Naive B cell (primary cell): ENCODE measurements at regions not wholly inside any gene's neighbourhood (a gene's known extent, or its start where the extent isn't known, plus 50 kb on each side); places are given as distances from the start of the nearest gene placed in this dataset.

ENCODE experiments used
- ATAC-seq, 2 donors: fragments of 150-1000 bp; cut with Tn5 transposase; 2 replicates each; pipeline ENCODE4 v1.10.0; 2021; ENCODE audit warnings: low read depth in 2 of 2, mild to moderate bottlenecking in 2 of 2, moderate library complexity in 2 of 2
- DNase-seq: peaks from one replicate; pipeline ENCODE4 v3.0.0; 2022
- H3K27ac Mint-ChIP-seq, 6 donors: one replicate each; pipeline ENCODE4 v1.8.0; 2020 to 2022; ENCODE audit warnings: mild to moderate bottlenecking in 6 of 6, mixed read lengths in 6 of 6, moderate library complexity in 5 of 6, inconsistent platforms in 2 of 6
- H3K27me3 Mint-ChIP-seq, 3 donors: one replicate each; pipeline ENCODE4 v1.8.0; 2021 to 2022; ENCODE audit warnings: mixed read lengths in 3 of 3, mild to moderate bottlenecking in 1 of 3
- H3K36me3 Mint-ChIP-seq, 2 donors: one replicate each; pipeline ENCODE4 v1.8.0; 2020 to 2022; ENCODE audit warnings: mixed read lengths in 2 of 2, inconsistent platforms in 1 of 2, mild to moderate bottlenecking in 1 of 2
- H3K4me1 Mint-ChIP-seq, 3 donors: one replicate each; pipeline ENCODE4 v1.8.0; 2020 to 2022; ENCODE audit warnings: mixed read lengths in 3 of 3, inconsistent platforms in 1 of 3, mild to moderate bottlenecking in 1 of 3, moderate library complexity in 1 of 3
- H3K4me3 Mint-ChIP-seq, 8 donors: one replicate each; pipeline ENCODE4 v1.8.0; 2020 to 2022; ENCODE audit warnings: mild to moderate bottlenecking in 8 of 8, mixed read lengths in 8 of 8, moderate library complexity in 8 of 8, inconsistent platforms in 2 of 8
- H3K9me3 Mint-ChIP-seq, 7 donors: one replicate each; pipeline ENCODE4 v1.8.0; 2020 to 2022; ENCODE audit warnings: mixed read lengths in 7 of 7, mild to moderate bottlenecking in 5 of 7, inconsistent platforms in 2 of 7, moderate library complexity in 1 of 7

DNA sequence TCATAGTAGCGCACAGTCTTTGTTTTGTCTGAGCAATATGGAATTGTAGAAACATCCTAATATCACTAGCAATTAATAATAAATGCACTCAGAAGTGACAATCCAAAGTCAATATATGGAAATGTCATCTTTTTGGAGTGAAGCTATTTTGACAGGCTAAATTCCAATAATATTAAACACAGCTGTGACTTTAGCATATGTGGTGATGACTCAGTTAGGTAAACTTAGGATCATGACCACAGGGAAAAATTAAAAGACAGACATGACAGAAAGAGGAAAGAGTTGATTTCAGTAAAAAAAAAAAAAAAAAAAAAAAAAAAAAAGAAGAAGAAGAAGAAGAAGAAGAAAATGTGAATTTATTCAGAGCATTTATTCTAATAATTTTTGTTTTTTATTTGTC, 1165.7 kb downstream of the NLGN4Y start:
- Mint-ChIP-seq H3K27ac (no peak overlapping the region), H3K4me3 (no peak overlapping the region), H3K9me3 (peaks cover 0 to 2% (median 0%) of the 10 kb centered on the region in 7 donors), H3K36me3 (no peaks in the 10 kb centered on the region), H3K4me1 (no peaks in the 10 kb centered on the region), H3K27me3 (no peaks in the 10 kb centered on the region)
- DNase-seq: no peak
- no peak for ATAC-seq

DNA sequence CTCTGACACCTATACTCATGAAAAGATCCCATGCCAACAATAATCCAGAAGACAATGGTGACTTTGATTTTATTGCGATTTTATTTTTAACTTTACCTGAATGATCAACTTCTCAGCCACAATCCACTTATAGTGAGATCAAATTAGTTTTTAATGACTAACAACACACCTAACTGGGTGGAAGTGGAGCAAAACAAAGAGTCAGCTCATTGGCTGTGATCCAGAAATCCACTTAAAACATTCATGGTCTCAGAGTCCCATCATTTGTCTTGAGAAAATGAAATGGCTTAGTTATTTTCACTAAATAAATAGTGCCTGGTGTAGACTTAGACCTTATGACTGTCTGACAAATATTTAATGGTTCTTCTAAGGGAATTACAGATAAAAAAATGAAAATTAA, 1177.8 kb downstream of the NLGN4Y start:
- no peak for ATAC-seq
- Mint-ChIP-seq H3K4me3 (no peak overlapping the region), H3K27me3 (no peaks in the 10 kb centered on the region), H3K9me3 (no peaks in the 10 kb centered on the region), H3K27ac (no peak overlapping the region), H3K4me1 (no peaks in the 10 kb centered on the region), H3K36me3 (no peaks in the 10 kb centered on the region)
- no peak for DNase-seq

DNA sequence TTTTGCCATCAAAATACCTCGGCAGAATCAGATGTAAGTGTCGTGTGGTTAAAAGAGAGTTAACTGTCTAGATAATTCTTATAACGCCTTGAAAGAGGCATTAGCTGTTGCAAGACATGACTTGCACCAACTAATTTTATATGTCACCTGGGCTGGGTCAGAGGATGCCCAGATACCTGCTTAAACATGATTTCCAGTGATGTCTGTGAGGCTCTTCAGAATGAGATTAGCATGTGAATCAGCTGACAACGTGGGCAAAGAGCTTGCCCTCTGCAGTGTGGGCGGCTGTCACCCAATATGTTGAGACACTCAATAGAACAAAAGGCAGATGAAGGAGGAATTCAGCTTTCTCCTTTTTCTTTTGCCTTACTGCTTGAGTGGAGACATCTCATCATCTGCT, 1180.6 kb downstream of the NLGN4Y start:
- no peak for DNase-seq
- Mint-ChIP-seq H3K36me3 (no peaks in the 10 kb centered on the region), H3K9me3 (peaks cover 0 to 1% (median 0%) of the 10 kb centered on the region in 7 donors), H3K4me1 (no peaks in the 10 kb centered on the region), H3K27me3 (no peaks in the 10 kb centered on the region), H3K4me3 (no peak overlapping the region), H3K27ac (no peak overlapping the region)
- ATAC-seq: no peak

DNA sequence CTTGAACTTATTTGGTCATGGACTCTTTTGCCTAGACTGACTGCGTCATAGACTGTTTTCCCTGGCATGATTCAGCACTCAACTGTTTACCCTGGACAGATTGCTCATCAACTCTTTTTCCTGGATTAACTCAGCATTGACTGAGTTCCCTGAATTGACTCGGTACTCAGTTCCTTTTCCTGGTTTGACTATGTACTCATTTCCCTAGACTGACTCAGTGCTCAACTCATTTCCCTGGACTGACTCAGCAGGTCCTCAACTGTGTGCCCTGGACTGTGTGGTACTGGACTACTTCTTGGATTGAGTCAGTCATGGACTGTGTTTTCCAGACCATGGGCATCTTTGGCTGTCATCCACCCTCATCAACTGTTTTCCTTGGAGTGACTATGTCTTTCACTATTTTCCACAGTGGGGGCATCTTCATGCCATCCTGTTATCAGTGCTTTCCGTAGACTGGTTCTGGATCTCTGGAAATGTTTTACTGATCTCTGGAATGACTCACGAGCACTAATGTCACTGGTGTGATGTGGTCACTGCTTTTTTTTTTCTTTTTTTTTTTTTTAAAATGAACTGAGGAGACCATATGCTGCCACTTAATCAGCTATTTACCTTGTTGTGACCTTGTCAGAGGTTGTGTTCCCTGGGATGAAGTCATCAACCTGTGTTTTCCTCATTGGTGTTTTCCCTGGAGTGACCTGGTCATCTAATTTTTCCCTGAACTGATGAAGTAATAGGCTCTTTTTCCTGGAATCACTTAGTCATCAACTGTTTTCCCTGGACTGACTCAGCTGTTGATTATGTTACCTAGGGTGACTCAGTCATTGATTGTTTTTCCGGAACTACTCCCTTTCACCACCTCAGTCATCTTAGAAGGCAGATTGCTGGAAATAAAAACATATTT, 1225.5 kb downstream of the NLGN4Y start:
- no peaks in the 10 kb centered on the region for H3K4me1 Mint-ChIP-seq
- ATAC-seq (no peak), DNase-seq (no peak)
- no peak overlapping the region for H3K4me3 Mint-ChIP-seq
- no peaks in the 10 kb centered on the region for H3K36me3 Mint-ChIP-seq
- H3K27ac Mint-ChIP-seq: no peak overlapping the region
- H3K9me3 Mint-ChIP-seq: peaks cover 0 to 10% (median 0%) of the 10 kb centered on the region in 7 donors
- H3K27me3 Mint-ChIP-seq: no peaks in the 10 kb centered on the region

DNA sequence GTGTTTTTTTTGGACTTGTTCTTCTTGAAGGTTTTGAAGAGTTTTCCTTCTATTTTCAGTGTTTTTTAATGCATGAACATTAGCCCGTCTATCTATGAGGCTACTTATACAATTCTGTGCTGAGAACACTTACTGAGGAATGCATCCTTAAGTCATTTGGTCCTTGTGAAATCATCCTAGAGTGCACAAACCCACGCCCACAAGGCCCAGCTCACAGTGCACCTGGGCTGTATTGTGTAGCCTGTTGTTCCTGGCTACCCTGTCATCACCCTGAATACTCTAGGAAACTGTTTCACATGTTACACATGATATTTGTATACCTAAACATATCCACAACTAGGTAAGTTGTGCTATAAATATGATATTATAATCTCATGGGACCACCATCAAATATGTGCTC, 1226.7 kb downstream of the NLGN4Y start:
- ATAC-seq (no peak), DNase-seq (no peak)
- no peaks in the 10 kb centered on the region for H3K4me1 Mint-ChIP-seq
- H3K27ac Mint-ChIP-seq: no peak overlapping the region
- H3K36me3 Mint-ChIP-seq: no peaks in the 10 kb centered on the region
- no peak overlapping the region for H3K4me3 Mint-ChIP-seq
- H3K9me3 Mint-ChIP-seq: peaks cover 0 to 5% (median 0%) of the 10 kb centered on the region in 7 donors
- no peaks in the 10 kb centered on the region for H3K27me3 Mint-ChIP-seq

DNA sequence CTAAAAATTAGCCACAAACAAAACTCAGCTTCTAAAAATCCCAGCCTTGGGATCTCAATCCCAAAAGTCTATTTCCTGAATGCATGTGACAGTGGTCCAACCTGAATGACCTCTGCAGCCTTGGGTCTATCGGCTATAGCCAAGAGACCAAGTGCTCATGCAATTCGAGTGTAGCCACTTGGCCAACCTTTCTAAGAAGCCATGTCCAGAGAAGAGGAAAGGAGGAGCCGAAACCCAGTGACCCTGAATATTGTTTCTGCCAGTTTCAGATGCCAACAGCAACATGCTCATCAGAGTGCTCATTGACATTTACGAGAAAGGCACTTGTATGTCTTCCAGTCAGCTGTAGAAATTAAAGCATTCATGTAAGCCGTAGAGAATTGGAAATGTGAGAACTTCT, 1231.9 kb downstream of the NLGN4Y start:
- ATAC-seq (no peak), DNase-seq (no peak)
- no peaks in the 10 kb centered on the region for H3K27me3 Mint-ChIP-seq
- H3K4me1 Mint-ChIP-seq: no peaks in the 10 kb centered on the region
- H3K36me3 Mint-ChIP-seq: no peaks in the 10 kb centered on the region
- H3K27ac Mint-ChIP-seq: no peak overlapping the region
- H3K9me3 Mint-ChIP-seq: no peaks in the 10 kb centered on the region
- H3K4me3 Mint-ChIP-seq: no peak overlapping the region

DNA sequence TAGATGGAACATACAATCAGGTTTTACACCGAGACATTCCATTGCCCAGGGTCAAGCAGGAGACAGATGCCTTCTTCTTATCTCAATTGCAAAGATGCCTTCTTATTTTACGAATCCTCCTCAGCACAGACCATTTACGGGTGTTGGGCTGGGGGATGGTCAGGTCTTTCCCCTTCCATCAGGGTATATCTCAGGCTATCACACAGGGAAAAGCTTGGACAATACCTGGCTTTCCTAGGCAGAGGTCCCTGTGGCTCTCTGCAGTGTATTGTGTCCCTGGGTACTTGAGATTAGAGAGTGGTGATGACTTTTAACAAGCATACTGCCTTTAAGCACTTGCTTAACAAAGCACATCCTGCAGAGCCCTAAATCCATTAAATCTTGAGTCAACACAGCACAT, 1249.2 kb downstream of the NLGN4Y start:
- Mint-ChIP-seq H3K4me1 (no peaks in the 10 kb centered on the region), H3K9me3 (peaks cover 0 to 2% (median 0%) of the 10 kb centered on the region in 7 donors), H3K27ac (no peak overlapping the region), H3K4me3 (no peak overlapping the region), H3K27me3 (no peaks in the 10 kb centered on the region), H3K36me3 (no peaks in the 10 kb centered on the region)
- no peak for ATAC-seq
- no peak for DNase-seq

DNA sequence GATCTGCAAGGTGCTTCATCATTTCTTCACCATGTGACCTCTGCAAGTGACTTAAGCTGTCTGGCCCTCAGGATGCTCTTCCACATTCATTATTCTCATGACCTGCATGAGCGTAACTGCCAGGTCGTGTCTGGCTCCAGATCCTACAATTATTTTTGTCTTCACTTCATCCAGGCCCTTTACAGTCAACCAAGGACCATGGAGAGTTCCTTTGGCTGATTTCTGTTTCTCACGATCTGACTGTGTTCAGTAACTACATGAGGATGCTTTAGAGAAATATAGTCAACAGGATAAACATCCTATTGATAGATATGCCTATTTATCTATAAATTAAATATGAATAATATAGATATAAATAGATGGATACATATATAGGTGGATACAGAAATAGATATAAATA, 1251.6 kb downstream of the NLGN4Y start:
- Mint-ChIP-seq H3K4me1 (no peaks in the 10 kb centered on the region), H3K9me3 (peaks cover 0 to 2% (median 0%) of the 10 kb centered on the region in 7 donors), H3K27ac (no peak overlapping the region), H3K4me3 (no peak overlapping the region), H3K36me3 (no peaks in the 10 kb centered on the region), H3K27me3 (no peaks in the 10 kb centered on the region)
- ATAC-seq: no peak
- DNase-seq: no peak

DNA sequence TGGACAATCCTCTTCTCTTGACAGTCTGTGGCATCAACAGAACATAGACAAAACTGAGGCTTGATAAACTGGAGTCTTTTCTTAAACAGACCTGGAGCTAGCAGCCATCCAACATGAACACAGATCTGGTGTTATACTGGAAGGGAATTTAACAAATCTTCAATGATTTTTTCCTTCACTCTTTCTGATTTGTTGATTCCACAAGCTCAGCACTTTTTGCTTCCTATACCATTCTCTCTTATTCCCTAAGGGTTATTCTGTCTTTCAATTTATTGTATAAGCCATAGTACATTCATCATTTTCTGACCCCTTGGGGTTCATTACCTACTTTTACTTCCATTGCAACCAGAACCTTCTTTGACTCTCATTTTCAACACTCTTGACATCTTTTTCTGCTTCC, 1255.6 kb downstream of the NLGN4Y start:
- DNase-seq (no peak), ATAC-seq (no peak)
- Mint-ChIP-seq H3K27me3 (no peaks in the 10 kb centered on the region), H3K27ac (no peak overlapping the region), H3K4me1 (no peaks in the 10 kb centered on the region), H3K4me3 (no peak overlapping the region), H3K36me3 (no peaks in the 10 kb centered on the region), H3K9me3 (no peaks in the 10 kb centered on the region)

DNA sequence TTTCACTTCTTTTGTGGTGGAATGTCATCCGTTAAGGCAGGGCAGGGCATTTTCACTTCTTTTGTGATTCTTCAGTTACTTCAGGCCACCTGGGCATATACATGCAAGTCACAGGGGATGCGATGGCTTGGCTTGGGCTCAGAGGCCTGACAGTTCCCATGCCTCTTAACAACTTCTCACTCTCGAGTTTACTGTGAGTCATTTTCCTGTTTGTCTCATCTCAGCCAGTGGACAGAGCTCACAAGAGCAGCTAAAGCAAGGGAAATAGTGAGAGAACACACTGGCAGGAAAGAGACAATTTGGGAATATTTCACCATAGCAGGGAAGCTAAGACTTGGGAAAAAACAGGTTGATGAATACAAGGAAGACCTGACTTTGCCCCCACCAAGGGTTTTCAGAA, 1275.7 kb downstream of the NLGN4Y start:
- ATAC-seq: no peak
- no peak for DNase-seq
- Mint-ChIP-seq H3K36me3 (no peaks in the 10 kb centered on the region), H3K27ac (no peak overlapping the region), H3K9me3 (peaks cover 0 to 12% (median 0%) of the 10 kb centered on the region in 7 donors), H3K27me3 (no peaks in the 10 kb centered on the region), H3K4me1 (no peaks in the 10 kb centered on the region), H3K4me3 (no peak overlapping the region)

DNA sequence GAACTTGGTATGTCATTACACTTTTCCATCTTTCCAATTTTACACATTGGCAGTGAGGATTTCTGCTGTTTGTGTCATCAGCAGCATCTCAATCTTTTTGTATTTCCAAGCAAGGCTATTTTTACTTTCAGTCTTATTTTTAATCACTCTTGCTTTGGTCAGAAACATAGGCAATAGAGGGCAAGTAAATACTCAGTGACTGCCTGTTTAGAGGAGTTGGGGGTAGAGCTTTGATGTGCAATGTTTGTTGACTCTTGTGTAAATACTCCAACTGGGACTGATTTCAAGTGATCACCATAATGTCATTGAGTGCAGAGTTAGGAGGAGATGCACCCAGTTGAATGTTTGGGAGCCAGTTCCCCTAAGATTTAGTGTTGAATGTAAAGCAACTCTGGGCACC, 1281.7 kb downstream of the NLGN4Y start:
- H3K4me3 Mint-ChIP-seq: no peak overlapping the region
- no peaks in the 10 kb centered on the region for H3K27me3 Mint-ChIP-seq
- peaks cover 0 to 9% (median 0%) of the 10 kb centered on the region in 7 donors for H3K9me3 Mint-ChIP-seq
- DNase-seq (no peak), ATAC-seq (no peak)
- no peaks in the 10 kb centered on the region for H3K4me1 Mint-ChIP-seq
- H3K36me3 Mint-ChIP-seq: no peaks in the 10 kb centered on the region
- no peak overlapping the region for H3K27ac Mint-ChIP-seq

DNA sequence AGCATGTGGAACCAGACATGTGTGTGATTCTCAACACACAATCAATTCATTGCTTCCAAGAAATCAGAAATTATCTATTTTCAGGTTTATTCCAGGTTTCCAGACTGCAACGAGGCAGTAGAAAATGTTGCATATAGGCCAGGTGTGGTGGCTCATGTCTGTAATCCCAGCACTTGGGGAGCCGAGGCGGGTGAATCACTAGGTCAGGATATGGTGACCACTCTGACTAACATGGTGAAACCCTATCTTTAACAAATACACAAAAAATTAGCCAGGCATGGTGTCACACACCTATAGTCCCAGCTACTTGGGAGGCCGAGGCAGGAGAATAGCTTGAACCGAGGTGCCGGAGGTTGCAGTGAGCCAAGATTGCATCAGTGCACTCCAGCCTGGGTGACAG, 1289.9 kb downstream of the NLGN4Y start:
- DNase-seq: no peak
- Mint-ChIP-seq H3K27ac (no peak overlapping the region), H3K4me1 (no peaks in the 10 kb centered on the region), H3K36me3 (no peaks in the 10 kb centered on the region), H3K9me3 (peaks cover 0 to 6% (median 0%) of the 10 kb centered on the region in 7 donors), H3K4me3 (no peak overlapping the region), H3K27me3 (no peaks in the 10 kb centered on the region)
- ATAC-seq: no peak
